CD14-positive monocyte (primary cell): ENCODE measurements at regions not wholly inside any gene's neighbourhood (a gene's known extent, or its start where the extent isn't known, plus 50 kb on each side); places are given as distances from the start of the nearest gene placed in this dataset.

Experiments used
- DNase-seq, 3 donors: peaks; one replicate each; pipeline ENCODE4 v3.0.0-alpha.2; 2011 to 2022
- H2AFZ ChIP-seq: 2 replicates; pipeline ENCODE4 v1.6.0; 2012; ENCODE audit warnings: mild to moderate bottlenecking, low read depth, low read length, inconsistent platforms; ENCODE audit not compliant: insufficient read depth, poor library complexity, severe bottlenecking
- H3K27ac ChIP-seq, 2 donors: 1 replicate in 1 of 2; 2 replicates in 1 of 2; pipeline ENCODE4 v1.5.1; 2012 to 2013; ENCODE audit warnings: low read length in 2 of 2, control low read depth in 1 of 2, inconsistent platforms in 1 of 2, low read depth in 1 of 2, mild to moderate bottlenecking in 1 of 2
- H3K27me3 ChIP-seq, 2 donors: one replicate each; pipeline versions ENCODE4 v1.6.0 to v1.6.1; 2011 to 2013; ENCODE audit warnings: low read length in 2 of 2; ENCODE audit not compliant: control insufficient read depth in 2 of 2, insufficient read depth in 2 of 2
- H3K36me3 ChIP-seq, 2 donors: replicated peaks in 1 of 2; 1 replicate in 1 of 2; 2 replicates in 1 of 2; pipeline versions ENCODE4 v1.5.1 to v1.6.1; 2012 to 2013; ENCODE audit warnings: low read length in 2 of 2, control low read depth in 1 of 2, inconsistent platforms in 1 of 2, mild to moderate bottlenecking in 1 of 2; ENCODE audit not compliant: insufficient read depth in 2 of 2, control insufficient read depth in 1 of 2
- H3K4me1 ChIP-seq, 2 donors: 1 replicate in 1 of 2; 2 replicates in 1 of 2; pipeline versions ENCODE4 v1.5.1 to v1.6.1; 2012 to 2013; ENCODE audit warnings: low read length in 2 of 2, control low read depth in 1 of 2, inconsistent platforms in 1 of 2, mild to moderate bottlenecking in 1 of 2, moderate library complexity in 1 of 2; ENCODE audit not compliant: insufficient read depth in 2 of 2, control insufficient read depth in 1 of 2
- H3K4me2 ChIP-seq: replicated peaks from 2 replicates; pipeline ENCODE3; 2012; ENCODE audit warnings: low read length, moderate library complexity, mild to moderate bottlenecking; ENCODE audit not compliant: poor library complexity, severe bottlenecking; ENCODE audit errors: extremely low read depth
- H3K4me3 ChIP-seq, 3 experiments: fragments of 200-600 bp in 1 of 3; sonication (generic) in 1 of 3; replicated peaks in 1 of 3; 1 replicate in 2 of 3; 2 replicates in 1 of 3; pipeline ENCODE4 v1.5.1; 2011 to 2013; ENCODE audit warnings: low read length in 3 of 3, mild to moderate bottlenecking in 3 of 3, control low read depth in 2 of 3, low read depth in 2 of 3, inconsistent platforms in 1 of 3, moderate library complexity in 1 of 3
- H3K79me2 ChIP-seq: 2 replicates; pipeline ENCODE4 v1.6.0; 2012; ENCODE audit warnings: mild to moderate bottlenecking, control low read depth, inconsistent platforms, low read length, moderate library complexity; ENCODE audit not compliant: insufficient read depth
- H3K9ac ChIP-seq: 2 replicates; pipeline ENCODE4 v1.6.0; 2017; ENCODE audit warnings: low read length, mild to moderate bottlenecking; ENCODE audit not compliant: insufficient read depth, poor library complexity, severe bottlenecking
- H3K9me3 ChIP-seq, 2 donors: replicated peaks in 1 of 2; 1 replicate in 1 of 2; 2 replicates in 1 of 2; pipeline versions ENCODE4 v1.5.1 to v1.6.1; 2012 to 2013; ENCODE audit warnings: low read length in 2 of 2, control low read depth in 1 of 2; ENCODE audit not compliant: control insufficient read depth in 1 of 2, insufficient read depth in 1 of 2
- H4K20me1 ChIP-seq: 2 replicates; pipeline ENCODE4 v1.6.0; 2012; ENCODE audit warnings: mild to moderate bottlenecking, low read length, control low read depth, moderate library complexity; ENCODE audit not compliant: insufficient read depth
- H3K27ac Mint-ChIP-seq, 7 donors: one replicate each; pipeline ENCODE4 v1.8.0; 2020; ENCODE audit warnings: mild to moderate bottlenecking in 7 of 7, mixed read lengths in 7 of 7, moderate library complexity in 6 of 7, inconsistent platforms in 2 of 7
- H3K27me3 Mint-ChIP-seq, 3 donors: one replicate each; pipeline ENCODE4 v1.8.0; 2021 to 2022; ENCODE audit warnings: low read depth in 3 of 3, mild to moderate bottlenecking in 3 of 3, mixed read lengths in 3 of 3, moderate library complexity in 3 of 3, inconsistent platforms in 1 of 3
- H3K36me3 Mint-ChIP-seq, 2 donors: one replicate each; pipeline ENCODE4 v1.8.0; 2020; ENCODE audit warnings: mixed read lengths in 2 of 2, inconsistent platforms in 1 of 2, mild to moderate bottlenecking in 1 of 2
- H3K4me1 Mint-ChIP-seq: one replicate; pipeline ENCODE4 v1.8.0; 2020; ENCODE audit warnings: mild to moderate bottlenecking, mixed read lengths
- H3K4me3 Mint-ChIP-seq, 2 donors: one replicate each; pipeline ENCODE4 v1.8.0; 2020; ENCODE audit warnings: mild to moderate bottlenecking in 2 of 2, mixed read lengths in 2 of 2, moderate library complexity in 1 of 2
- H3K9me3 Mint-ChIP-seq, 7 donors: one replicate each; pipeline ENCODE4 v1.8.0; 2020 to 2022; ENCODE audit warnings: mixed read lengths in 7 of 7, mild to moderate bottlenecking in 6 of 7, moderate library complexity in 6 of 7, inconsistent platforms in 2 of 7
- CTCF ChIP-seq: fragments of 200-600 bp; IDR thresholded peaks from one replicate; pipeline ENCODE4 v1.8.0; 2022; ENCODE audit warnings: antibody characterized with exemption, mild to moderate bottlenecking
- WGBS: methylation state at CpG from one replicate; pipeline ENCODE4 v1.1.5; 2013; ENCODE audit warnings: missing lambda C conversion rate; ENCODE audit not compliant: insufficient coverage; 5-methylcytosine and 5-hydroxymethylcytosine counted together
- intact Hi-C, 2 donors: fragments of 100-400 bp; cut with micrococcal nuclease; formaldehyde crosslinking; loops; one replicate each; pipeline versions ENCODE4 v1.15.0 to v1.15.1; 2023

- no peak overlapping the region for H3K27ac Mint-ChIP-seq
- no peak overlapping the region for H3K27ac ChIP-seq
- H3K9me3 ChIP-seq = no peaks in the 10 kb centered on the region
- intact Hi-C loops = loop anchor here in 1 of 2 donors (5.0 kb wide), 1 partner anchor 268 kb away; no protein-coding TSS in a partner anchor
- peak in 1 of 3 donors; percentile 16 for DNase-seq
- H3K4me1 ChIP-seq = no peaks in the 10 kb centered on the region
- no peak overlapping the region for H3K4me2 ChIP-seq
- no peaks in the 10 kb centered on the region for H3K27me3 ChIP-seq
- no peaks in the 10 kb centered on the region for H4K20me1 ChIP-seq
- H3K4me3 ChIP-seq = no peak overlapping the region
- no peaks in the 10 kb centered on the region for H3K36me3 Mint-ChIP-seq
- H3K4me3 Mint-ChIP-seq = no peak overlapping the region
- H3K4me1 Mint-ChIP-seq = no peaks in the 10 kb centered on the region
- H3K27me3 Mint-ChIP-seq = no peaks in the 10 kb centered on the region
- H3K9me3 Mint-ChIP-seq = peaks cover 0 to 10% (median 0%) of the 10 kb centered on the region in 7 donors
- H3K9ac ChIP-seq = no peak overlapping the region
- TF ChIP-seq CTCF = peak; percentile 65
- no peaks in the 10 kb centered on the region for H3K36me3 ChIP-seq
- no peak overlapping the region for H2AFZ ChIP-seq
- H3K79me2 ChIP-seq = no peaks in the 10 kb centered on the region
Observed at GRCh38 chr4:167290678-167291077, 56.4 kb upstream of the SPOCK3 start.

GRCh38 chr4:167308876-167309275 lies 74.6 kb upstream of the SPOCK3 start:
- H3K9me3 Mint-ChIP-seq = peaks cover 0 to 4% (median 2%) of the 10 kb centered on the region in 7 donors
- Histone ChIP-seq H3K36me3 (no peaks in the 10 kb centered on the region), H3K27ac (no peak overlapping the region), H3K4me3 (no peak overlapping the region), H3K27me3 (no peaks in the 10 kb centered on the region), H3K4me1 (no peaks in the 10 kb centered on the region), H3K9ac (no peak overlapping the region), H4K20me1 (no peaks in the 10 kb centered on the region), H3K4me2 (no peak overlapping the region), H3K79me2 (no peaks in the 10 kb centered on the region), H3K9me3 (no peaks in the 10 kb centered on the region), H2AFZ (no peak overlapping the region)
- no peak for DNase-seq
- intact Hi-C loops = no loop called here
- TF ChIP-seq CTCF = no peak
- no peaks in the 10 kb centered on the region for H3K27me3 Mint-ChIP-seq
- no peaks in the 10 kb centered on the region for H3K36me3 Mint-ChIP-seq
- no peak overlapping the region for H3K4me3 Mint-ChIP-seq
- H3K4me1 Mint-ChIP-seq = no peaks in the 10 kb centered on the region
- WGBS = no CpG with 5 or more reads among the region's 2 CpGs
- H3K27ac Mint-ChIP-seq = no peak overlapping the region
